Fibroblast of the conjunctiva (primary cell): ENCODE measurements at regions not wholly inside any gene's neighbourhood (a gene's known extent, or its start where the extent isn't known, plus 50 kb on each side); places are given as distances from the start of the nearest gene placed in this dataset.
"Not testable (repeated sequence)": the region's sequence is repeated elsewhere in the genome, so short reads cannot be mapped to it uniquely, and the experiment has no call there.

Source experiments
- DNase-seq: peaks from one replicate; pipeline ENCODE4 v3.0.0-alpha.2; 2010; ENCODE audit warnings: low read depth

DNA sequence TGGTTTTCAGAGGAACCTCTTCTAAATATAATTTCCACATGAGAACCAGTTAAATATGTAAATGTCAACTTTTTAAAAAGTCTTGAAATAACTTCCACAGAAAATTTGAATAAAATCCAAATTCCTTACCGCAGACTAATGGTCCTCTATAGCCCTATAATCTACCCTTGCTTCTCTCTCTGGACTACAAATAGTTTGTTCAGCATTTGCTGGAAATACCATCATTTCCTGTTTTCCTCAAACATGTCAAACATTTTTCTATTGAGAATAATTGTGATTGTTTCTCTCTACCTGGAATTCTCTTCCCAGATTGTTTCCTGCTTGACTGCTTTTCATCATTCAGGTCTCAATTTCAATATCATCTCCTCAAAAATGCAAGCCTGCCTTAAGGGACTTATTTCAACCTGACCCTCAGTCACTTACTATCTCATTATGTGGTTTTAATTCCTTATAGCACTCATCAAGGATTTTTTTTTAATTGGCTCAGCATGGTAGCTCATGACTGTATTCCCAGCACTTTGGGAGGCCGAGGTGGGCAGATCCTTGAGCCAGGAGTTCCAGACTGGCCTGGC lies 898.9 kb upstream of the MIR17HG start:
- no peak for DNase-seq

GRCh38 chr13:90453342-90453741 lies 894.1 kb upstream of the MIR17HG start:
- no peak for DNase-seq

DNA sequence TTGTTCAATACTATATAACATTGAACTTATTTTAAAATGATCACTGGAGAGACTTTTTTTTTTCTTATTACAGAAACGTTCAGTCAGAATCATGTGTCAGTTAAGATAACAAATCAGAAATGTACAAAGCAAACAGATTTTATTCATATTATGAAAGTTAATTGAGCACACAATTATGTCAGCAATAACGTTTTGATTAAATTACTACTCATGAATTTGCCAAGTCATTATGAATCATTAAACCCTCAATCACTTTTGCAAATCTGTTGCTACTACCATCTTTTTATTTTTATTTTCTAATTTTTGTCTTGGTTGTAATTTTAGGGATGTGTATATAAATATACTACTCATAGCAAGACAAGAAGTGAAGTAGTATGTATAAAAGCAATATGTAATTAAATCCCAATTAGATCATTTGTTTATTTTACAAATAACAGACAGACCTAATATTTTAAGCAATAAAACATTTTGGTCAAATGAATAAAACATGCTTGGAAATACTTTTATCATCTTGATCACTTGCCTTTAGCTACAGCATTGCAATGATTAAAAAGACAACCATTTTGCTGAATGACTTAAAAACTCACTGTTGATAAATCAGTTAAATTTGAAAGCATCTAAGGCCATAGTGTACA lies 893.4 kb upstream of the MIR17HG start:
- no peak for DNase-seq

DNA sequence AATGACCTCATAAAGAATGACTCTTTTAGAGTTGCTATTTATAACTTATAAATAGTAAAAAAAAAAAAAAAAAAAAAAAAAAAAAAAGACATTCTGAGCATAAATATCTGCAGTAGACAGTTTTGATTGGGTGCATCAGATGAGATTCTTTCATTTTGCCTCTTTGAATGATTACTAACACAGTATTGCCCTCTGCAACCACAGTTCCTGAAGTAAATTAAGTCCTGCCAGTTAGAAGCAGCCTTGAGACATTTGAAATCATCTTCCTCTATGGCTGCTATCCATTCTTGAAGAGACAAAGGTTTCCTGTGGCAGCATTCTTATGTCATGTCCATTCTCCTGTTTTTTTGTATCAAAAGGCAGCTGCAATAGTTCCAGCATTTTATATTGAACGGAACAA lies 892.4 kb upstream of the MIR17HG start:
- DNase-seq, result no peak

- no peak for DNase-seq
These were observed 891.7 kb upstream of the MIR17HG start for GRCh38 chr13:90455823-90456222.

- no peak for DNase-seq
These were observed 886.1 kb upstream of the MIR17HG start for GRCh38 chr13:90461398-90461797.

GRCh38 chr13:90477216-90477615 lies 870.3 kb upstream of the MIR17HG start:
- no peak for DNase-seq

- DNase-seq, result no peak
These were observed 863.6 kb upstream of the MIR17HG start for GRCh38 chr13:90483906-90484305.

- peak; percentile 89 for DNase-seq
These were observed 862.1 kb upstream of the MIR17HG start for GRCh38 chr13:90485436-90485835.

DNA sequence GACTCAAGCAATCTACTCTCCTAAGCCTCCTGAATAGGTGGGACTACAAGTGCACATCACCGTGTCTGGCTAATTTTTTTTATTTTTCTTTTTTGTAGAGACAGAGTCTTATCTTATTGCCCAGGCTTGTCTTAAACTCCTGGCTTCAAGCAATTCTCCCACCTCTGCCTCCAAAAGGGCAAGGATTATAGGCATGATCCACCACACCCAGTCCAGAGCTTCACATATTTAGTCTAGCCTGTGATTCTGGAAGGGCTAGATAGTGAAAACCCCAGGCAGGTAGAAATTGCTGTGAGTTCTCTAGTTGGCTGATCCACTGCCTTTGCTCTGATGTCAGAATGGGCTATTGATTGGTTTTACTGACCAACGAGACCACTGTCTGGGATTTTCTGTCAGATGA lies 854.6 kb upstream of the MIR17HG start:
- no peak for DNase-seq

DNA sequence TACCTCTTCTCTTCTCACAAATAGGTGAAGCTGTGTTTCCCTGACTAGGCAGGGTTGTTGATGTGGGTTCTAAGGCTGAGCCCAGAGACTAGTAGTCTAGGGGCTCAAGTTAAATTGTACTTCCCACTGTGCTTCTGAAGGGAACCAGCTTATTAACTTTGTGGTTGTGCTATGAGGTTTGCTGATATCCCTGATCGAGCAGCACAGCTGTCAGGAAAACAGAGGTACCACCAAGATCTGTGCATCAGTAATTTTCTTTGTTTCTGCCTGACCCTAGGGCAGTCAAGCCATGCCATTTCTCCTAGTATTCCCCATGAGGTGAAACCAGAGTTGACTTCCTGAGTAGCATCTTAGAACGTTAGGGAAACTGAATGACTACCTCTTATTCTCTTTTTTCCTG lies 853.8 kb upstream of the MIR17HG start:
- no peak for DNase-seq

DNA sequence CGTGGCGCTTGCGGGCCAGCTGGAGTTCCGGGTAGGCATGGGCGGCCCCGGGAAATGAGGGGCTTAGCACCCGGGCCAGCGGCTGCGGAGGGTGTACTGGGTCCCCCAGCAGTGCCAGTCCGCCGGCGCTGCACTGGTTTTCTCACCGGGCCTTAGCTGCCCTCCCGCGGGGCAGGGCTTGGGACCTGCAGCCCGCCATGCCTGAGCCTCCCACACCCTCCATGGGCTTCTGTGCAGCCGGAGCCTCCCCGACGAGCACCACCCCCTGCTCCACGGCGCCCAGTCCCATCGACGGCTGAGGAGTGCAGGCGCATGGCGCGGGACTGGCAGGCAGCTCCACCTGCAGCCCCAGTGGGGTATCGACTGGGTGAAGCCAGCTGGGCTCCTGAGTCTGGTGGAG lies 852.6 kb upstream of the MIR17HG start:
- not testable (repeated sequence) for DNase-seq

GRCh38 chr13:90498096-90498495 lies 849.4 kb upstream of the MIR17HG start:
- no peak for DNase-seq

DNA sequence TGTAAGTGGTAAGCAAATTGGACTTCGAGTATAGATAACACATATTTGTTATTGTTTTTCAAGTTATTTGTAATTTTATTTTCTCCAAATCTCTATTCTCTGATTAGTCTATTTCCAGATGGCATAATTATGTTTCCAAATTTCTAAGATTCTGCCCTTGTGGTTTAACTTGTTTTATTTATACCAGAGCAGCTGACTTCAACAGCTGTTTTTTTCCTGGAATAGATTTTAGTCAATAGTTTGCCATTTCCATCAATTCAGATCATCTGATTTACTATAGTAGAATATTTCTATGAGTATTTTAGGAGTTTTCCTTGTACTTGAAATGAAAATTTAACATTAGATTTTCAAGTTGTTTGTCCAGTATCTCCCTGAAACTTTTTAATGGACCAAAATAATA lies 848.7 kb upstream of the MIR17HG start:
- no peak for DNase-seq

DNA sequence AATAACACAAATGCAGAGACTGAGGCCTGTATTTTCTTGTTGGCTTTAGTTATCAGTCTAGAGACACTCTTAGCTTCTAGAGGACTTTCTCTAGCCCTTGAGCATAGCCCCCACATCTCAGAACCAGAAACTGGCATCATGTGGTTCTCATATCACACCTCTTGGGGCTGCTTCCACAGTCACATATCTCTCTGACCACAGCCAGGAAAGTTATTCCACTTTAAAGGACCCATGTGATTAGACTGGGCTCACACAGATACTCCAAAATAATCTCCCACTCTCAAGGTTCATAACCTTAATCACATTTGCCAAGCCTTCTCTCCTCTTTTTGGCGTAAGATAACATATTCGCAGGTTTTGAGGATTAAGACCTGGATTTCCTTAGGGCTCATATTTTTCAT lies 846.9 kb upstream of the MIR17HG start:
- no peak for DNase-seq

- DNase-seq, result no peak
These were observed 845.3 kb upstream of the MIR17HG start for GRCh38 chr13:90502153-90502552.

DNA sequence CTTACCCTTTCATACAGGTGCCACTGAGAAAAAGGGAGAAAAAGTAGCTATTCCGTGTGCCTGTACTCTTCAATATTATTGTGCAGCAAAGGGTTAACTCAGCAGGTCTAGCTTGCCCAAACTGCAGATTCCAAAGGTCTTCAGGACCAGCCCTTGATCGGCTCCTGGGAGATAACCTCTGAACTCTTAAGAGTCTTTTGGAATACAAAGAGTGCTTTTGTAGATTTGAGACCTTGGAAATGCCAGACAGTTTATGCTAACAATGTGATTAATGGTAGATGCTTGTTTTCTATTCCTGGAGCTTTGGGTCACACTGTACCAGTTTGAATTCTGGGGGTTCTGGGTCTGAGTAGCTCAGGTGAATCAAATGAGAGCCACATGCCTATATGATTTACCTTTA lies 844.7 kb upstream of the MIR17HG start:
- DNase-seq, result no peak

GRCh38 chr13:90510319-90510718 lies 837.2 kb upstream of the MIR17HG start:
- DNase-seq, result no peak

DNA sequence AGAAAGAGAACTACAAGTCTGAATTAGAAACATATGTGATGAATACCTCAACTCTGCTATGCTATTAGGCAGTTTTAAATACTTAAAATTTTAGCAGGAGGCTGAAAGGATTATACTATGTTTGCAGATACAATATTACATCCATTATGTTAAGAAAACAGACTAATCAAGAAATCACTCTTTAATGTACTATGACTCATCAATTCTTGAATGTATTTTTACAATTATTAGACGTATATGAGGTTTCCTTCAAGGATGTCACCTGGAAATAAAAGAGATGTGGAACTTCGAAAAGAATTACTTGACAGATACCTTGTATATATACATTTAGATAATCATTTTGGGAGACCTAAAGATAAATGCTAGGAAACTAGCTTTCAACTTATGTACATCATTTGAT lies 835.6 kb upstream of the MIR17HG start:
- DNase-seq, result no peak

DNA sequence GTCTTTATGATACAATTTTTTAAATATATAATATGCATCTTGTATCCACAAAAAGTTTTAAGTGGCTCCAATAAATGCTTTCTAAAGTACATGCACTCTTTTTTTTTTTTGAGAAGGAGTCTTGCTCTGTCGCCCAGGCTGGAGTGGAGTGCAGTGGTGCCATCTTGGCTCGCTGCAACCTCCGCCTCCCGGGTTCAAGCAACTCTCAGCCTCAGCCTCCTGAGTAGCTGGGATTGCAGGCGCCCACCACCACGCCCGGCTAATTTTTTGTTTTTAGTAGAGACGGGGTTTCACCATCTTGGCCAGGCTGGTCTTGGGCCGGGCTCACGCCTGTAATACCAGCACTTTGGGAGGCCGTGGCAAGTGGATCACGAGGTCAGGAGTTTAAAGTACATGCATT lies 832.8 kb upstream of the MIR17HG start:
- not testable (repeated sequence) for DNase-seq

DNA sequence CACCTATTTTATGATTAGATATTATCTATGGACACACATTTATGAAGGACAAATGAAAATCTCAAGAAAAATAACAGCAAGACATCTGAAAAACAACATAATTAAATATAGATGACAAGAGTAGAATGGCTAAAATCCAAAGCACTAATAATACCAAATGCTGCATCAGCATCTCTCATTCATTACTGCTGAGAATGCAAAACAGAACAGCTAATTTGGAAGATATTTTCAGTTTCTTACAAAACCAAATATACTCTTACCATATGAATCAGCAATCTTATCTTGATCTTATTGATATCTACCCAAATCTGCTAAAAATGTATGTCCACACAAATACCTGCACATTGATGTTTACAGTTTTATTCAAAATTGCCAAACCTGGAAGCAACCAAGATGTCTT lies 829.1 kb upstream of the MIR17HG start:
- DNase-seq, result no peak

DNA sequence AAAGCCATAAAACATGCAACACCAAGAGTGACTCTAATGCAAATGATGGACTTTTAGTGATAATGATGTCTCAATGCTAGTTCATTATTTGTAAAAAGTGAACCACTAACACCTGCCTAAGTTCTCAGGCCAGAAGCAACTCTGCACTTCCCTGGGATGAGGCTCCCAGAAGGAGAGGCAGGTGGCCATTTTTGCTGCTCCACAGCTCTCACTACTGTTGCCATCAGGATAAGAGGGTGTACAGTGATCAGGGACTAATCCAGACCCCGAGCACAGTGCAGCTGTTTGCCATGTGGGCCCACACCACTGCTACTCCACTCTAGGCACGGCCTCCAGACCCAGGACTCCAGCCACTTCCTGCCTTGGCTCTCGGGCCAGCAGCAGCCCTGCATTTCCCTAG lies 828.3 kb upstream of the MIR17HG start:
- no peak for DNase-seq

DNA sequence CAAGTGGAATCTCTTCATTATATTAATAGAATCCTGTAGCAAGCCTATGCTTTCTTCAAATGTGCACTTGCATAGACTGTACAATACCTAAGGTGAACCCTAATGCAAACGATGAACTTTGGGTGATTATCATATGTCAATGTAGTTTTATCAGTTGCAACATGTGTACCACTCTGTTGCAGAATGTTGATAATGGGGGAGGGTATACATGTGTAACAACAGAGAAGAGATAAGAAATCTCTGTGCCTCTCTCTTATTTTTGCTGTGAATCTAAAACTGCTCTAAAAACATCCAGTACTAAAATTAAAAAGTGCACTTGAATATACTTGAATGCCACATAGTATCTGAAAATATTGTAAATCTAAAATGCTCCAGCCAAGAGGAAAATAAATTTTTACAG lies 820.8 kb upstream of the MIR17HG start:
- DNase-seq, result no peak

GRCh38 chr13:90531744-90532143 lies 815.7 kb upstream of the MIR17HG start:
- no peak for DNase-seq
